Memory B cell (primary cell): ENCODE measurements at regions not wholly inside any gene's neighbourhood (a gene's known extent, or its start where the extent isn't known, plus 50 kb on each side); places are given as distances from the start of the nearest gene placed in this dataset.
A peak's percentile ranks its signal among the peaks of the same experiment; 100 is the strongest.

Experiments
- ATAC-seq: fragments of 150-1000 bp; cut with Tn5 transposase; 2 replicates; pipeline ENCODE4 v1.10.0; 2021; ENCODE audit warnings: low read depth, mild to moderate bottlenecking, moderate library complexity
- DNase-seq, 2 donors: peaks; one replicate each; pipeline ENCODE4 v3.0.0; 2022; ENCODE audit warnings: low spot score in 2 of 2
- H3K27ac Mint-ChIP-seq: one replicate; pipeline ENCODE4 v1.8.0; 2022; ENCODE audit warnings: mild to moderate bottlenecking, moderate library complexity, mixed read lengths
- H3K27me3 Mint-ChIP-seq: one replicate; pipeline ENCODE4 v1.8.0; 2022; ENCODE audit warnings: mixed read lengths
- H3K36me3 Mint-ChIP-seq: one replicate; pipeline ENCODE4 v1.8.0; 2022; ENCODE audit warnings: mild to moderate bottlenecking, mixed read lengths
- H3K4me1 Mint-ChIP-seq: one replicate; pipeline ENCODE4 v1.8.0; 2022; ENCODE audit warnings: mixed read lengths
- H3K4me3 Mint-ChIP-seq: one replicate; pipeline ENCODE4 v1.8.0; 2022; ENCODE audit warnings: mild to moderate bottlenecking, moderate library complexity, mixed read lengths
- H3K9me3 Mint-ChIP-seq: one replicate; pipeline ENCODE4 v1.8.0; 2022; ENCODE audit warnings: mixed read lengths

DNA sequence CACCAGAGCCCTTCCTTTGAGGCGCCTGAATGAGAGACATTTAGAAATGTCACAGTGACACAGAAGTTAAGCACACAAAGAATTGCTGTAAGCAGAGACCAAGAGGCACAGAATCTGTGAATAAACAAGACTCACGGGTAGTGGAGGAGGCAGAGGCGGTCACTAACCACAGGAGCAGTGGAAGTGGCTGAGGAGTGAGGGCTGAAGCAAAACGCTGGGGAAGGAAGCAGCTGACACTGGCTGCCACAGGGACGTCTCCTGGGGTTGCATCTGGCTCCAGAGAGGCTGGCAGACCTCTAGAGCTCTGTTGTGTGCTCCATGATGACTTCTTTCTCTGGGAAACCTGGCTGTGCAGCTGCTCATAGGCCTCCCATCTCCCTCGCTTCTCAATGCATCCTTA is 65.0 kb upstream of the SLC2A12 start:
- H3K36me3 Mint-ChIP-seq, result peaks cover 1% of the 10 kb centered on the region
- peaks cover 1% of the 10 kb centered on the region for H3K9me3 Mint-ChIP-seq
- H3K27me3 Mint-ChIP-seq, result peaks cover 5% of the 10 kb centered on the region
- H3K4me1 Mint-ChIP-seq, result peaks cover 3% of the 10 kb centered on the region
- DNase-seq (no peak), ATAC-seq (no peak)
- H3K4me3 Mint-ChIP-seq, result no peak overlapping the region
- no peak overlapping the region for H3K27ac Mint-ChIP-seq

DNA sequence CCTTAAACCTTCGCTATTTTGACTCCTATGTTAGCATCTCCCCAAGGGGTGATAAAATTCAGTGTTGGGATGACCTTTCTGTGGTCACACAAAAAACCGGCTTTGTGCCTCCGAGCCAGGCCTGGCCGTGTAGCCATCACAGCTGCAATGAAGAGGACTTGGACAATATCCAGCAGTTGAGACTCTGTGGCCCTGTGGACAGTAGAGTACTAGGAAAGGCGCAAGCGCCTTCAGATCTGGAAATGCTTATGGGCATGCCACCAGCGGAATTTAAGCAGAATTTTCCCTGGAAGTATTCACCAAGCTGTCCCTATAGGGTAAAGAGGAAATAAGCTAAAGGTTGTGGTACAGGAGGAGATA is 63.3 kb upstream of the SLC2A12 start:
- H3K36me3 Mint-ChIP-seq, result peaks cover 1% of the 10 kb centered on the region
- no peak for ATAC-seq
- no peak overlapping the region for H3K27ac Mint-ChIP-seq
- no peak overlapping the region for H3K4me3 Mint-ChIP-seq
- no peak for DNase-seq
- peaks cover 1% of the 10 kb centered on the region for H3K9me3 Mint-ChIP-seq
- peaks cover 5% of the 10 kb centered on the region for H3K27me3 Mint-ChIP-seq
- peaks cover 3% of the 10 kb centered on the region for H3K4me1 Mint-ChIP-seq

DNA sequence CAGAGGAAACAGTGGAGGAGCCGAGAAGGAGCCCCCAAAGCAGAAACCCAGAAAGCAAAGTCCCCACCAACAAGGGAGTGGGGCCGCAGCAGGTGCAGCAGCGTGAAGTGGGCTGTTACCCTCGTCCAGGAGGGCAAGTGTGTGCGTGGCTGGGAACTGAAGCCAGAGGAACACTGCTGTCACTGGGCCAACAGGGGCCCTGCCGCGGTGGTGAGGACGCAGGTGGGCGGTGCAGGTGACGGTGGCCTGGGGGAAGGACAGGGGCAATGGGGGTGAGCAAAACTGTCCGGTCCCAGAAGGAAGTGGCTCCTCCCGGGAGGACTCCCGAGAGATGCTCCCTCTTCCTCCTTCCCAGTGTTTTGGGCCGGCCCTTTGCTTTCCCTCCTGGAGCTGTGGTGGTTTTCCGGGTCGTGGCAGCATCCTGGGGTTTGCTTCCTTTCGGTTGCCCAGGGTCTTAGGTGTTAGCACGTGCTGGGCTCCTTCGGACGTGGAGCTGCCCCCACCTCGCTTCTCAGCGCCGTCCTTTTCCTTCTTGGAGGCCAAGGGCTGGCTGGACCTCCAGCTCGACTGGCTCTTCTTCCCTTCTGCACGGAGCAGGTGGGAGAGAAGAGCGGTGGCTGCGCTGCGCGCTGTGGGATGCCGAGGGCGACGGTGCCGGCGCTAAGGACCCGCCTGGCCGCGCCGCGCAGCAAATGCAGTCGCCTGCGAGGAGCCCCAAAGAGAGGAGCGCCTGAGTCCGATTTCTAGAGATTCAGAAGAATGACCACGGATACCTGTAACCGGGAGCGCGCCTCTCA is 62.7 kb upstream of the SLC2A12 start:
- Mint-ChIP-seq H3K4me1 (peaks cover 3% of the 10 kb centered on the region), H3K36me3 (peaks cover 1% of the 10 kb centered on the region), H3K27me3 (peaks cover 5% of the 10 kb centered on the region), H3K4me3 (no peak overlapping the region), H3K27ac (no peak overlapping the region), H3K9me3 (peaks cover 1% of the 10 kb centered on the region)
- ATAC-seq, result no peak
- DNase-seq, result no peak

DNA sequence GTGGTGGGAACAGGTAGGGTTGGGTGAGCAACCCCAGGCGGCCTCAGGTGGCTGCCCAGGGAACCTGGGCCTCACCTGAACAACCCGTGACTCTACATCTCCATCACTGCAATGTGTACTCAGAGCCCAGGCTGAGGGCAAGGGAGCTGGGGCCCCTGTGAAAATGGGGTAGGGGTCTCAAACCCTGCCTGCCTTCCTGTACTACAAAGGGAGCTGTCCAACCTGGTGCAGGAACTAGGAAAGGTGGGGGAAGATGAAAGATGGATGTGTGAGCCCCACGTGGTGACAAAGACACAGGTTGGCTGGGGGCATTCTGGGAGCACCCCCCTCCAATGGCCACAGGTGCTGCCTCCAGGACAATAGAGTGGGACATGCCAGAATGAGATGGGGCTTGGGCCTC is 62.1 kb upstream of the SLC2A12 start:
- Mint-ChIP-seq H3K27me3 (peaks cover 5% of the 10 kb centered on the region), H3K36me3 (peaks cover 1% of the 10 kb centered on the region), H3K27ac (no peak overlapping the region), H3K4me3 (no peak overlapping the region), H3K9me3 (no peaks in the 10 kb centered on the region), H3K4me1 (peaks cover 3% of the 10 kb centered on the region)
- DNase-seq (no peak), ATAC-seq (no peak)

DNA sequence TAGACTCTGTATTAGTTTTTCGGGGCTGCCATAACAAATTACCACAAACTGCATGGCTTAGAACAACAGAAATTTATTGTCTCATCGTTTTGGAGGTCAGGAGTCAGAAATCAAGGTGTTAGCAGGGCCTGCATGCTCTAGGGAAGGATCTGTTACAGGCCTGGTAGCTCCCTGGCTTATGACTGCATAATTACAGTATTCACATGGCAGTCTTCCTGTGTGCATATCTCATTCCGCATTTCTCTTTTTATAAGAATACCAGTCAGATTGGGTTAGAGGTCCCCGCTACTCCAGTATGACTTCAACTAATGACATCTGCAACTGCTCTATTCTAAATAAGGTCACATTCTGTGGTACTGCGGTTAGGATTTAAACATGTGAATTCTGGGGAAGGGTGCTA is 59.3 kb upstream of the SLC2A12 start:
- Mint-ChIP-seq H3K36me3 (peaks cover 1% of the 10 kb centered on the region), H3K9me3 (no peaks in the 10 kb centered on the region), H3K27ac (no peak overlapping the region), H3K4me3 (no peak overlapping the region), H3K27me3 (peaks cover 8% of the 10 kb centered on the region), H3K4me1 (no peaks in the 10 kb centered on the region)
- DNase-seq (no peak), ATAC-seq (no peak)

DNA sequence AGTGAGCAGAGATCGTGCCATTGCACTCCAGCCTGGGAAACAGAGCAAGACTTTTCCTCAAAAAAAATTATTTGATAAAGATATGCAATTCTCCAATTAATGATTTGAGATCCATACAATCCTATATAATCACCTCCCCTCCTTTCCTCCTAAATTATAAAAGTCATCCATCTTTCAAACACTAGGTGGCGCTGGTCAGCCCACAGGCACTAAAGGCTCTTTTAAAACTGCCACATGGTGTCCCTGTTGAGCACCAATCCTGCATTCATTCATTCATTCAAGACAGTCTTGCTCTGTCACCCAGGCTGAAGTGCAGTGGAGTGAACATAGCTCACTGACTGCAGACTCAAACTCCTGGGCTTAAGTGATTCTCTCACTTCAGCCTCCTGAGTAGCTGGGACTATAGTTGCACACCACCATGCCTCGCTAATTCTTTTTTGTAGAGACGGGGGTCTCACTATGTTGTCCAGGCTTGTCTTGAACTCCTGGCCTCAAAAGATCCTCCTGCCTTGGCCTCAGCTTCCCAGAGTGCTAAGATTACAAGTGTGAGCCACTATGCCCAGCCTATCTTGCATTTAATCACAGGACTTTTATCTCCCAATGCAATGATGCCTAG is 58.7 kb upstream of the SLC2A12 start:
- H3K4me3 Mint-ChIP-seq, result no peak overlapping the region
- H3K9me3 Mint-ChIP-seq, result no peaks in the 10 kb centered on the region
- peaks cover 1% of the 10 kb centered on the region for H3K36me3 Mint-ChIP-seq
- DNase-seq (peak; percentile 13 to 55), ATAC-seq (peak; percentile 56)
- H3K4me1 Mint-ChIP-seq, result no peaks in the 10 kb centered on the region
- no peak overlapping the region for H3K27ac Mint-ChIP-seq
- H3K27me3 Mint-ChIP-seq, result peaks cover 8% of the 10 kb centered on the region

DNA sequence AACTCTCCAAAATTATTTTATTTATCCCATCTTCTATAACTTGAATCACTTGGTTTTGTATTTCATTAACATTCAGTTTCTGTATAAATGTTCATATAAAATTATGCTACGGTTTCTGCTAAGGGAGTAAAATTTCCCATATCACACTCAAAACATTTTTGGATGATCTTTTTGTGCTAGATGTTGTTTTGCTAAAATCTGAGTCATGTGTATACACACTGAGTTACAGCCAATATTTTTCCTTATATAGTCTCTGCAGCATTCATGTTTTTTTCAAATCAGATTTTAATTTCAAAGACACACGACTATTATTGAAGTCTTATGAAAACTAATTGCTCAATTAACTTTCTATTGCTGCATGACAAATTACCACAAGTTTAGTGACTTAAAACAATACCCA is 54.3 kb upstream of the SLC2A12 start:
- H3K36me3 Mint-ChIP-seq, result no peaks in the 10 kb centered on the region
- no peak overlapping the region for H3K27ac Mint-ChIP-seq
- H3K4me1 Mint-ChIP-seq, result no peaks in the 10 kb centered on the region
- H3K27me3 Mint-ChIP-seq, result peaks cover 6% of the 10 kb centered on the region
- no peaks in the 10 kb centered on the region for H3K9me3 Mint-ChIP-seq
- DNase-seq (no peak), ATAC-seq (no peak)
- no peak overlapping the region for H3K4me3 Mint-ChIP-seq

DNA sequence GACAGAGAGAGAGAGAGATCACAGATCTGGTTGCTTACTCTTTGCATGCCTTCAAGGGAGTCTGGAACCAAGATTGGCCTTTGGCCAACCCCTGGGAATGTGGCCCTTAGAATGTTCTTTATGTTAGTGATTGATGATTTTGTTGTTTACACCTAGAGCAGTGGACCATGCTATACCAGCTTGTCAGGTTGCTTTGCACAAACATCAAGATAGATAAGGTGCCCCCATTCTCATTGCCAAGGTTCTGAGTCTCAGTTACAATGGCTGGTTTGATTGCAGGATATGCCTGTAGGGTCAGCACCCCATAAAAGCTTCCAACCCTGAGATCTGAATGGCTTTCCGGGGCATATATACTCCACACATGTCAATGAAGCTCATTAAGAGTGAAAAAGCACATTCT is 53.5 kb upstream of the SLC2A12 start:
- H3K4me1 Mint-ChIP-seq, result no peaks in the 10 kb centered on the region
- ATAC-seq, result no peak
- H3K9me3 Mint-ChIP-seq, result no peaks in the 10 kb centered on the region
- DNase-seq, result no peak
- no peak overlapping the region for H3K4me3 Mint-ChIP-seq
- H3K27me3 Mint-ChIP-seq, result peaks cover 6% of the 10 kb centered on the region
- H3K36me3 Mint-ChIP-seq, result no peaks in the 10 kb centered on the region
- no peak overlapping the region for H3K27ac Mint-ChIP-seq

DNA sequence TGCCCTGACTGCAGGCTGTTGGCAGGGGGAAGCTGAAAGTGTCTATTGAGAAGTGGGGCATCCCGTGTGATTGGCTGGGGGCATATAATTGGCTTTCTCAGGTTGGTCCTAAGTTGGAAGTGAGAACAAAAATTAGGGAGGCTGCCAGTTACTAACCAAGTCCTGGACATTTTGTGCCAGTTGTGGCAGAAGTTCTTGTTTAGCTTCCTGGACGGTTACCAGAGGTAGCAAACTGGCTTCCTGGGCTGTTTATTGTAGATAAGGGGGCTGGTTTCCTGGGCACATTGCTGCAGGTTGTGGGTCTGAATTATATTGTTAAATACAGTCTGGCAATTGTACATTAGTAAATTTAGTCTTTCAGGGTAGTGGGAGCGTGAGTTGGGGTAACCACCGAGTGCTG is 50.6 kb upstream of the SLC2A12 start:
- no peak for ATAC-seq
- Mint-ChIP-seq H3K4me1 (no peaks in the 10 kb centered on the region), H3K36me3 (no peaks in the 10 kb centered on the region), H3K4me3 (no peak overlapping the region), H3K9me3 (no peaks in the 10 kb centered on the region), H3K27ac (no peak overlapping the region), H3K27me3 (peaks cover 13% of the 10 kb centered on the region)
- DNase-seq, result no peak
